ENCODE measurements at regions not wholly inside any gene's neighbourhood (a gene's known extent, or its start where the extent isn't known, plus 50 kb on each side); places are given as distances from the start of the nearest gene placed in this dataset.

DNA sequence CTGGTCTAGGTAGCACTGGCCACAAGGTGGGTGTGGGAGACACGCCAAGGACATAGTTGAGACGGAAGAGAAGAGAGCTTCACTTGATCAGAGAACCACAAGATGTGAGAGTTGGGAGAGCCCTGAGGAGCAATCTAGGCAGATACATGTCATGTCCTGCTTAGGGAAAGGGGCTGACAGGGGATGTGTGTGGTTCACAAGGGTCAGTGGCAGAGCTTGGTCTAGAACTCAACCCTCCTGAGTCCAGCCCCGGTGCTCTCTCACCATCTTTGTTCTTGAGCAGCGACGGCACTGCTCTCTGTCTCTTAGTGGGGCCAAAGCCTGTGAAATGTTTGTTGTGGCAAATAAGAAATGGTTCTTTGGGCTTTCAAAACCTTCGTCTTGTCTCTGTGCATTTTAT lies 243.5 kb upstream of the ROPN1 start (continued):
- TF ChIP-seq, protein P1, sequence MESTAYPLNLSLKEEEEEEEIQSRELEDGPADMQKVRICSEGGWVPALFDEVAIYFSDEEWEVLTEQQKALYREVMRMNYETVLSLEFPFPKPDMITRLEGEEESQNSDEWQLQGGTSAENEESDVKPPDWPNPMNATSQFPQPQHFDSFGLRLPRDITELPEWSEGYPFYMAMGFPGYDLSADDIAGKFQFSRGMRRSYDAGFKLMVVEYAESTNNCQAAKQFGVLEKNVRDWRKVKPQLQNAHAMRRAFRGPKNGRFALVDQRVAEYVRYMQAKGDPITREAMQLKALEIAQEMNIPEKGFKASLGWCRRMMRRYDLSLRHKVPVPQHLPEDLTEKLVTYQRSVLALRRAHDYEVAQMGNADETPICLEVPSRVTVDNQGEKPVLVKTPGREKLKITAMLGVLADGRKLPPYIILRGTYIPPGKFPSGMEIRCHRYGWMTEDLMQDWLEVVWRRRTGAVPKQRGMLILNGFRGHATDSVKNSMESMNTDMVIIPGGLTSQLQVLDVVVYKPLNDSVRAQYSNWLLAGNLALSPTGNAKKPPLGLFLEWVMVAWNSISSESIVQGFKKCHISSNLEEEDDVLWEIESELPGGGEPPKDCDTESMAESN (CRISPR knock-in tag; conservative IDR thresholded peaks at IDR 0.05): no peak
- TF ChIP-seq ZNF205 (CRISPR knock-in tag; IDR thresholded peaks at IDR 0.05) (no peak), ATF7 (IDR thresholded peaks at IDR 0.05) (no peak), ATF7 (CRISPR knock-in tag; IDR thresholded peaks at IDR 0.05) (no peak), MYC (CRISPR knock-in tag; IDR thresholded peaks at IDR 0.05; ENCODE audit: borderline replicate concordance) (no peak), ZNF446 (CRISPR knock-in tag; IDR thresholded peaks at IDR 0.05) (no peak)

DNA sequence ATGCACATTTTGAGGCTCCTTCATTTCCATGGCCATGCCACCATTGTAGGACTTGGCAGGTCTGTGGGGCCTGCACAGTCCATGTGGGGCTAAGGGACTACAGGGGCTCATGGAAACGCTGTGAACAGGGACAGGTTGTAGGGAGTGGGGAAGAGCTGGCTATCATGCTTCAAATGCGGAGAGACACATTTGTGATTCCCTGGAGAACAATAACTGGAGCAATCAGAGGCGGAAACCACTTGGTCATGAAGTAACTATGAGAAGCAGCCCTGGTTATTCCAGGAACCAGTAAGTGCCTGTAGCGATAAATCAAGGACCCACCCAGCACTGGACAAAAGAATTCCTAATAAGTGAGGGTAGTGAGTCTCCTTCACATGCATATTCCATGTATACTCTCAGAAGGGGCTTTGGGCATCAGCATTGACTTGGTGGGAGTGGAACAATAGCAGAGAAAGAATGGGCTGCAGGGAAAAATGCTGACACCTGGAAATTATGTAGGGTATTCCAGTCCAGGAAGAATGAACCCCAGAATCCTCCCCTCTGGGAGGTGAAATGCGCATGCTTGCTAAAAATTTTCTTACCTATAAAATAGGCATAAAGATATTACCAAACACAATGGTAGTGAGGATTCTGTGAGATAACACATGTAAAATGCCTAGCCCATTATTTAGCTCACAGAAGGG lies 251.4 kb upstream of the ROPN1 start:
- FAIRE-seq (no peak), DNase-seq (ENCODE audit: low spot score) (no peak), ATAC-seq (no peak)
- no peak overlapping the region for H2AFZ ChIP-seq (ENCODE audit: low read length)
- POLR2A ChIA-PET: no interaction called here
- no peak overlapping the region for H3K4me3 ChIP-seq (replicated peaks in 1 of 3; ENCODE audit: insufficient read depth in 1 of 3, low read depth in 2 of 3, low read length in 3 of 3)
- H3K4me1 ChIP-seq (ENCODE audit: insufficient read depth, low read length): no peaks in the 10 kb centered on the region
- CTCF ChIA-PET (ENCODE audit: low intra/inter-chr PET ratio, low total read pairs): no interaction called here
- no peak overlapping the region for H3K4me2 ChIP-seq (ENCODE audit: low read depth, low read length)
- no peaks in the 10 kb centered on the region for H4K20me1 ChIP-seq (ENCODE audit: insufficient read depth, low read length)
- H3K79me2 ChIP-seq (ENCODE audit: insufficient read depth, low read length): no peaks in the 10 kb centered on the region
- H3K27me3 ChIP-seq (ENCODE audit: control insufficient read depth in 1 of 2, insufficient read depth in 2 of 2, low read length in 2 of 2): no peaks in the 10 kb centered on the region
- no peak overlapping the region for H3K27ac ChIP-seq (ENCODE audit: extremely low read length, insufficient read depth, low read length)
- BruUV-seq (replicated peaks): no TSS peak
- TF ChIP-seq, protein P2, sequence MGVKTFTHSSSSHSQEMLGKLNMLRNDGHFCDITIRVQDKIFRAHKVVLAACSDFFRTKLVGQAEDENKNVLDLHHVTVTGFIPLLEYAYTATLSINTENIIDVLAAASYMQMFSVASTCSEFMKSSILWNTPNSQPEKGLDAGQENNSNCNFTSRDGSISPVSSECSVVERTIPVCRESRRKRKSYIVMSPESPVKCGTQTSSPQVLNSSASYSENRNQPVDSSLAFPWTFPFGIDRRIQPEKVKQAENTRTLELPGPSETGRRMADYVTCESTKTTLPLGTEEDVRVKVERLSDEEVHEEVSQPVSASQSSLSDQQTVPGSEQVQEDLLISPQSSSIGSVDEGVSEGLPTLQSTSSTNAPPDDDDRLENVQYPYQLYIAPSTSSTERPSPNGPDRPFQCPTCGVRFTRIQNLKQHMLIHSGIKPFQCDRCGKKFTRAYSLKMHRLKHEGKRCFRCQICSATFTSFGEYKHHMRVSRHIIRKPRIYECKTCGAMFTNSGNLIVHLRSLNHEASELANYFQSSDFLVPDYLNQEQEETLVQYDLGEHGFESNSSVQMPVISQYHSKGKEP (CRISPR knock-in tag; IDR thresholded peaks at IDR 0.05): no peak
- TF ChIP-seq MAFF (IDR thresholded peaks at IDR 0.05; ENCODE audit: low read depth, low read length): peak; percentile 73
- TF ChIP-seq ARID2 (CRISPR knock-in tag; IDR thresholded peaks at IDR 0.05; ENCODE audit: borderline replicate concordance): no peak
- no peak for TF ChIP-seq HDAC1 (CRISPR knock-in tag; IDR thresholded peaks at IDR 0.05)
- TF ChIP-seq RAD21 (CRISPR knock-in tag; IDR thresholded peaks at IDR 0.05): no peak
- TF ChIP-seq RNF2 (conservative IDR thresholded peaks at IDR 0.05; ENCODE audit: low read depth): no peak
- TF ChIP-seq JUN (CRISPR knock-in tag; IDR thresholded peaks at IDR 0.05): no peak
- peak; percentile 72 to 84 for TF ChIP-seq MAFK (conservative IDR thresholded peaks at IDR 0.05 in 1 of 2, IDR thresholded peaks at IDR 0.05 in 1 of 2; ENCODE audit: low read length in 2 of 2)
- TF ChIP-seq ZNF670 (CRISPR knock-in tag; IDR thresholded peaks at IDR 0.05; ENCODE audit: borderline replicate concordance): no peak
- TF ChIP-seq KLF11 (CRISPR knock-in tag; IDR thresholded peaks at IDR 0.05): no peak
- no peak for TF ChIP-seq FOSL2 (CRISPR knock-in tag; IDR thresholded peaks at IDR 0.05)
- H3K9me3 ChIP-seq (ENCODE audit: low read length): no peaks in the 10 kb centered on the region
- H3K36me3 ChIP-seq (replicated peaks in 1 of 2; ENCODE audit: control insufficient read depth in 1 of 2, insufficient read depth in 2 of 2, low read length in 2 of 2): no peaks in the 10 kb centered on the region
- in situ Hi-C loops (cut with HindIII; ENCODE audit: extremely low pct_ligation_motif_present, low pct_unique_long_range_greater_than_20kb) (no loop called here), intact Hi-C loops (cut with micrococcal nuclease; ENCODE audit: unreplicated experiment) (loop anchor here (10.0 kb wide), 1 partner anchor 229 kb away; no protein-coding TSS in a partner anchor)
- no peak overlapping the region for H3K9ac ChIP-seq (ENCODE audit: insufficient read depth, low read depth, low read length)
- 31% methylated on average over 5 of the region's 5 CpGs for WGBS (ENCODE audit: low lambda C conversion rate)

All from HepG2 (cell line).